ENCODE measurements at regions not wholly inside any gene's neighbourhood (a gene's known extent, or its start where the extent isn't known, plus 50 kb on each side); places are given as distances from the start of the nearest gene placed in this dataset.

GRCh38 chr6:132147530-132148011 lies 196.4 kb upstream of the CCN2 start:
- Histone ChIP-seq H3K27ac (peak overlapping the region in 6 of 21 experiments; percentile 28 to 81 (median 55)), H3K4me3 (no peak overlapping the region)

- no peak overlapping the region for H3K27ac ChIP-seq
- no peak overlapping the region for H3K4me3 ChIP-seq
These were observed 193.3 kb upstream of the CCN2 start for GRCh38 chr6:132144456-132144855.

GRCh38 chr6:132143258-132143657 lies 192.1 kb upstream of the CCN2 start:
- H3K27ac ChIP-seq, result no peak overlapping the region
- no peak overlapping the region for H3K4me3 ChIP-seq

- Histone ChIP-seq H3K4me3 (no peak overlapping the region), H3K27ac (no peak overlapping the region)
These were observed 191.6 kb upstream of the CCN2 start for GRCh38 chr6:132142768-132143167.

- Histone ChIP-seq H3K27ac (no peak overlapping the region), H3K4me3 (no peak overlapping the region)
These were observed 191.1 kb upstream of the CCN2 start for GRCh38 chr6:132142308-132142707.

- H3K4me3 ChIP-seq, result no peak overlapping the region
- no peak overlapping the region for H3K27ac ChIP-seq
These were observed 189.0 kb upstream of the CCN2 start for GRCh38 chr6:132140189-132140588.

- no peak overlapping the region for H3K4me3 ChIP-seq
- no peak overlapping the region for H3K27ac ChIP-seq
These were observed 188.4 kb upstream of the CCN2 start for GRCh38 chr6:132139611-132140010.

GRCh38 chr6:132136981-132137380 lies 185.8 kb upstream of the CCN2 start:
- Histone ChIP-seq H3K4me3 (no peak overlapping the region), H3K27ac (no peak overlapping the region)

GRCh38 chr6:132135409-132135808 lies 184.2 kb upstream of the CCN2 start:
- H3K27ac ChIP-seq, result no peak overlapping the region
- H3K4me3 ChIP-seq, result no peak overlapping the region

- H3K27ac ChIP-seq, result peak overlapping the region in 17 of 21 experiments; percentile 1 to 92 (median 78)
- no peak overlapping the region for H3K4me3 ChIP-seq
These were observed 182.7 kb upstream of the CCN2 start for GRCh38 chr6:132133736-132134445.

- Histone ChIP-seq H3K27ac (peak overlapping the region in 19 of 21 experiments; percentile 1 to 92 (median 78)), H3K4me3 (no peak overlapping the region)
These were observed 181.9 kb upstream of the CCN2 start for GRCh38 chr6:132132924-132133639.

- peak overlapping the region in 18 of 21 experiments; percentile 31 to 92 (median 78) for H3K27ac ChIP-seq
- H3K4me3 ChIP-seq, result no peak overlapping the region
These were observed 181.2 kb upstream of the CCN2 start for GRCh38 chr6:132132422-132132821.

- Histone ChIP-seq H3K27ac (peak overlapping the region in 20 of 21 experiments; percentile 13 to 92 (median 78)), H3K4me3 (no peak overlapping the region)
These were observed 180.6 kb upstream of the CCN2 start for GRCh38 chr6:132131758-132132157.

- H3K27ac ChIP-seq, result peak overlapping the region in 20 of 21 experiments; percentile 23 to 92 (median 77)
- H3K4me3 ChIP-seq, result no peak overlapping the region
These were observed 180.2 kb upstream of the CCN2 start for GRCh38 chr6:132131351-132131750.

GRCh38 chr6:132130626-132131298 lies 179.6 kb upstream of the CCN2 start:
- Histone ChIP-seq H3K27ac (peak overlapping the region in 20 of 21 experiments; percentile 23 to 92 (median 77)), H3K4me3 (no peak overlapping the region)

GRCh38 chr6:132128424-132128823 lies 177.3 kb upstream of the CCN2 start:
- Histone ChIP-seq H3K4me3 (no peak overlapping the region), H3K27ac (no peak overlapping the region)

GRCh38 chr6:132126150-132126549 lies 175.0 kb upstream of the CCN2 start:
- Histone ChIP-seq H3K27ac (no peak overlapping the region), H3K4me3 (no peak overlapping the region)

GRCh38 chr6:132122871-132123270 lies 171.7 kb upstream of the CCN2 start:
- Histone ChIP-seq H3K27ac (no peak overlapping the region), H3K4me3 (no peak overlapping the region)

GRCh38 chr6:132122176-132122575 lies 171.0 kb upstream of the CCN2 start:
- H3K4me3 ChIP-seq, result no peak overlapping the region
- H3K27ac ChIP-seq, result no peak overlapping the region

- H3K27ac ChIP-seq, result no peak overlapping the region
- H3K4me3 ChIP-seq, result no peak overlapping the region
These were observed 167.0 kb upstream of the CCN2 start for GRCh38 chr6:132118144-132118543.

Measured in skin epidermis (tissue), 12 donors.